IMR-90 (cell line): ENCODE measurements at regions not wholly inside any gene's neighbourhood (a gene's known extent, or its start where the extent isn't known, plus 50 kb on each side); places are given as distances from the start of the nearest gene placed in this dataset.

ENCODE experiments used
- ATAC-seq: fragments of 200-7000 bp; cut with Tn5 transposase; 2 replicates; pipeline ENCODE4 v1.9.1; 2020; ENCODE audit warnings: low read depth, mild to moderate bottlenecking, moderate library complexity
- BruUV-seq: library from RNA; stranded (reverse); fragments of 400-500 nt; replicated peaks from 2 replicates; lab custom pipeline; 2021; lab: Mats Ljungman, UMichigan
- CTCF ChIA-PET: fragments of 300-600 bp; formaldehyde crosslinking; extraction: SDS; loops from one replicate; lab custom pipeline; 2021; ENCODE audit warnings: antibody characterized with exemption; lab: Yijun Ruan, JAX
- POLR2A ChIA-PET: fragments of 300-600 bp; sonication (Branson Sonifier 250); formaldehyde crosslinking; loops from one replicate; lab custom pipeline; 2022; ENCODE audit warnings: antibody characterized with exemption; ENCODE audit not compliant: unreplicated experiment; lab: Charles Lee
- DNase-seq: peaks from one replicate; pipeline ENCODE4 v3.0.0; 2013
- H2AFZ ChIP-seq: replicated peaks from 2 replicates; pipeline ENCODE3; 2013; ENCODE audit warnings: low read length, mild to moderate bottlenecking; ENCODE audit not compliant: poor library complexity
- H2AK5ac ChIP-seq: 2 replicates; pipeline ENCODE4 v1.6.1; 2013; ENCODE audit warnings: low read depth, low read length, inconsistent platforms
- H2AK9ac ChIP-seq: replicated peaks from 2 replicates; pipeline ENCODE3; 2013; ENCODE audit warnings: mild to moderate bottlenecking, low read depth, low read length, moderate library complexity; ENCODE audit not compliant: poor library complexity
- H2BK120ac ChIP-seq: 2 replicates; pipeline ENCODE4 v1.6.1; 2013; ENCODE audit warnings: low read depth, low read length, inconsistent platforms
- H2BK15ac ChIP-seq: 3 replicates; pipeline ENCODE4 v1.6.1; 2013; ENCODE audit warnings: low read depth, low read length, inconsistent platforms
- H2BK20ac ChIP-seq: 2 replicates; pipeline ENCODE4 v1.6.1; 2013; ENCODE audit warnings: low read depth, mild to moderate bottlenecking, inconsistent platforms, low read length, moderate library complexity
- H2BK5ac ChIP-seq: 2 replicates; pipeline ENCODE4 v1.6.1; 2013; ENCODE audit warnings: mild to moderate bottlenecking, low read depth, low read length, inconsistent platforms; ENCODE audit not compliant: poor library complexity, severe bottlenecking
- H3K14ac ChIP-seq: replicated peaks from 2 replicates; pipeline ENCODE4 v1.6.1; 2013; ENCODE audit warnings: low read depth, low read length, inconsistent platforms
- H3K18ac ChIP-seq: 2 replicates; pipeline ENCODE4 v1.6.1; 2013; ENCODE audit warnings: low read depth, low read length, control low read depth
- H3K23ac ChIP-seq: 2 replicates; pipeline ENCODE4 v1.6.1; 2013; ENCODE audit warnings: low read depth, low read length, inconsistent platforms
- H3K27ac ChIP-seq: 2 replicates; pipeline ENCODE4 v1.5.1; 2013; ENCODE audit warnings: mild to moderate bottlenecking, control low read depth, low read length; ENCODE audit not compliant: insufficient read depth
- H3K27me3 ChIP-seq: 2 replicates; pipeline ENCODE4 v1.6.1; 2013; ENCODE audit warnings: low read length; ENCODE audit not compliant: control insufficient read depth, insufficient read depth
- H3K36me3 ChIP-seq: 2 replicates; pipeline ENCODE4 v1.6.1; 2013; ENCODE audit warnings: low read length, mixed read lengths; ENCODE audit not compliant: control insufficient read depth, insufficient read depth
- H3K4ac ChIP-seq: 2 replicates; pipeline ENCODE4 v1.6.1; 2013; ENCODE audit warnings: low read depth, low read length, inconsistent platforms
- H3K4me1 ChIP-seq: 2 replicates; pipeline ENCODE4 v1.6.1; 2013; ENCODE audit warnings: low read length, mixed read lengths; ENCODE audit not compliant: control insufficient read depth, insufficient read depth
- H3K4me2 ChIP-seq: 2 replicates; pipeline ENCODE4 v1.6.1; 2013; ENCODE audit warnings: low read depth, mild to moderate bottlenecking, control low read depth, low read length, moderate library complexity
- H3K4me3 ChIP-seq: 2 replicates; pipeline ENCODE4 v1.5.1; 2013; ENCODE audit warnings: low read depth, mild to moderate bottlenecking, control low read depth, low read length, moderate library complexity; ENCODE audit not compliant: insufficient read depth
- H3K56ac ChIP-seq: 2 replicates; pipeline ENCODE4 v1.6.1; 2013; ENCODE audit warnings: low read length, inconsistent platforms; ENCODE audit not compliant: insufficient read depth; ENCODE audit errors: extremely low read depth
- H3K79me1 ChIP-seq, 2 experiments: 2 replicates each; pipeline ENCODE4 v1.6.1; 2013; ENCODE audit warnings: low read length in 2 of 2, inconsistent platforms in 1 of 2, low read depth in 1 of 2
- H3K9ac ChIP-seq: 2 replicates; pipeline ENCODE4 v1.6.1; 2013; ENCODE audit warnings: low read depth, low read length, control low read depth
- H3K9me1 ChIP-seq: 2 replicates; pipeline ENCODE4 v1.6.1; 2013; ENCODE audit warnings: low read length, inconsistent platforms; ENCODE audit not compliant: insufficient read depth
- H3K9me3 ChIP-seq: 2 replicates; pipeline ENCODE4 v1.6.1; 2013; ENCODE audit warnings: low read length; ENCODE audit not compliant: control insufficient read depth, insufficient read depth
- H4K20me1 ChIP-seq: 2 replicates; pipeline ENCODE4 v1.6.1; 2013; ENCODE audit warnings: low read length, inconsistent platforms; ENCODE audit not compliant: insufficient read depth
- H4K5ac ChIP-seq: 2 replicates; pipeline ENCODE4 v1.6.1; 2013; ENCODE audit warnings: mild to moderate bottlenecking, low read depth, low read length, control low read depth
- H4K8ac ChIP-seq, 2 experiments: 2 replicates each; pipeline ENCODE4 v1.6.1; 2013; ENCODE audit warnings: low read depth in 2 of 2, low read length in 2 of 2, control low read depth in 1 of 2, inconsistent platforms in 1 of 2
- H4K91ac ChIP-seq: 2 replicates; pipeline ENCODE4 v1.6.1; 2013; ENCODE audit warnings: low read depth, low read length, inconsistent platforms; ENCODE audit not compliant: insufficient read depth
- BHLHE40 ChIP-seq: fragments of 150-350 bp; IDR thresholded peaks from 2 replicates; pipeline ENCODE4 v1.6.1; 2016; ENCODE audit warnings: mild to moderate bottlenecking, low read depth, low read length
- CEBPB ChIP-seq: IDR thresholded peaks from 2 replicates; pipeline ENCODE4 v1.6.1; 2012; ENCODE audit warnings: low read depth, low read length, improper control_type of control experiment
- CHD1 ChIP-seq: IDR thresholded peaks from 2 replicates; pipeline ENCODE4 v1.6.1; 2012; ENCODE audit warnings: low read depth, low read length, improper control_type of control experiment
- ELK1 ChIP-seq: fragments of 150-350 bp; IDR thresholded peaks from 2 replicates; pipeline ENCODE4 v1.6.1; 2016; ENCODE audit warnings: low read depth, mild to moderate bottlenecking, low read length, moderate library complexity, borderline replicate concordance
- FOS ChIP-seq: fragments of 150-350 bp; IDR thresholded peaks from 2 replicates; pipeline ENCODE4 v1.6.1; 2016; ENCODE audit warnings: low read depth, low read length
- MAFK ChIP-seq: IDR thresholded peaks from 2 replicates; pipeline ENCODE4 v1.6.1; 2012; ENCODE audit warnings: low read depth, low read length, improper control_type of control experiment
- MAZ ChIP-seq: IDR thresholded peaks from 2 replicates; pipeline ENCODE4 v1.6.1; 2012; ENCODE audit warnings: low read depth, mild to moderate bottlenecking, low read length, improper control_type of control experiment, moderate library complexity, borderline replicate concordance
- MXI1 ChIP-seq: IDR thresholded peaks from 2 replicates; pipeline ENCODE4 v1.6.1; 2012; ENCODE audit warnings: low read depth, mild to moderate bottlenecking, low read length, moderate library complexity, borderline replicate concordance
- NFE2L2 ChIP-seq: fragments of 150-350 bp; IDR thresholded peaks from 2 replicates; pipeline ENCODE4 v1.6.1; 2016; ENCODE audit warnings: low read depth, mild to moderate bottlenecking, low read length
- POLR2A ChIP-seq: IDR thresholded peaks from 2 replicates; pipeline ENCODE4 v1.6.1; 2012; ENCODE audit warnings: mild to moderate bottlenecking, low read depth, low read length
- RAD21 ChIP-seq: IDR thresholded peaks from 2 replicates; pipeline ENCODE4 v1.6.1; 2012; ENCODE audit warnings: low read length, improper control_type of control experiment
- RCOR1 ChIP-seq: IDR thresholded peaks from 2 replicates; pipeline ENCODE4 v1.6.1; 2012; ENCODE audit warnings: mild to moderate bottlenecking, low read length, improper control_type of control experiment; ENCODE audit not compliant: insufficient replicate concordance
- RFX5 ChIP-seq: IDR thresholded peaks from 2 replicates; pipeline ENCODE4 v1.8.0; 2012; ENCODE audit warnings: low read depth, mild to moderate bottlenecking, low read length, moderate library complexity
- SMC3 ChIP-seq: fragments of 150-350 bp; IDR thresholded peaks from 2 replicates; pipeline ENCODE4 v1.6.1; 2016; ENCODE audit warnings: low read depth, mild to moderate bottlenecking, antibody characterized with exemption, low read length, moderate library complexity
- USF2 ChIP-seq: fragments of 150-350 bp; IDR thresholded peaks from 2 replicates; pipeline ENCODE4 v1.6.1; 2017; ENCODE audit warnings: mild to moderate bottlenecking, antibody characterized with exemption, low read length, low read depth
- WGBS, 2 experiments: methylation state at CpG; one replicate each; pipeline versions ENCODE4 v1.1.5 to v1.1.7; 2013; ENCODE audit warnings: missing lambda C conversion rate in 2 of 2; ENCODE audit not compliant: insufficient read length in 1 of 2; ENCODE audit errors: extremely low coverage in 2 of 2; 5-methylcytosine and 5-hydroxymethylcytosine counted together
- dilution Hi-C: fragments of 300-500 bp; cut with HindIII; formaldehyde crosslinking; loops from one replicate; pipeline ENCODE4 v1.14.3; 2018; ENCODE audit warnings: low sequenced_read_pairs; ENCODE audit not compliant: unreplicated experiment
- in situ Hi-C: fragments of 300-500 bp; cut with MboI; formaldehyde crosslinking; loops from 3 replicates; pipeline ENCODE4 v1.14.3; 2019; ENCODE audit warnings: low sequenced_read_pairs, inconsistent platforms, mixed read lengths
- intact Hi-C: fragments of 100-400 bp; cut with micrococcal nuclease; formaldehyde crosslinking; loops from 2 replicates; pipeline ENCODE4 v1.10.0; 2022
- TF ChIP-seq, protein P1 (sequence below): conservative IDR thresholded peaks from 2 replicates; pipeline ENCODE4 v1.5.1; 2012; ENCODE audit warnings: mild to moderate bottlenecking, low read depth, low read length, improper control_type of control experiment

DNA sequence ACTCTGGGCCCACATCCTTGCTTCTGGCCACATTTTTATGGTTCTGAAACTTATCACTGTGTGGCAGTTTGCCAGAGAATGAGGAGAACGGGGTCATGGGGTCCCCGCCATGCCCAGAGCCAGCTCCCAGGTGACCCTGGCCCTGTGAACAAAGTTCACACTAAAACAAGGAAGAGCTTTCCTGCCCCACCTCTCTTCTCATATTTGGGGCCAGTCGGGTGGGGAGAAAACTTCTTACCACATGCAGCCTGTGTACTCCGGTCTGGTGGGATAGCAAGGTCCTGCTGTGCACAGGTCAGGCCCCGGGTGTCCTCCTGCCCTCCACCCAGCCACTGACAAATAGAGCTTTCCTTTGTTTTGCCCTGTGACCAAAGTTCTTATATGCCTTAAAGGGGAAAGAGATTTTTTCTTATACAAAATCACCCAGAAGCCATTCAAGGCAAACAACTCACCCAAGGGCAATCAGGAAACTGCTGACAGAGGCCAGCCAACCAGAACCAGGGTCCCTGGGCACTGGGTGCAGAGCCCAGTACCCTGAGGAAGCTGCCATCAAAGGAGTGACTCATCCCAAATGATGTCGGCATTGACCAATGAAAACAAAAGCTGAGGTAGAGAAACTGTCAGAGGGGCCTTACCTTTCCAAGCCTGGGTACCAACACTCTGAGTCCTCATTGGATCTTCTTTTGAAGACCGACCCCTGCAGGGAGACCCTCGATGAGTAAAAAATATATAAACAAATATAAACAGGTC is 53.6 kb downstream of the OLIG1 start:
- DNase-seq (no peak), ATAC-seq (no peak)
- H3K79me1 ChIP-seq = no peaks in the 10 kb centered on the region
- no peak overlapping the region for H2AFZ ChIP-seq
- in situ Hi-C loops = loop anchor here (10.0 kb wide), 1 partner anchor 289 kb away; no protein-coding TSS in a partner anchor
- WGBS, 2 experiments = 60% methylated on average over 1 of the region's 8 CpGs; no CpG with 5 or more reads in 1 of the 2 experiments
- H4K91ac ChIP-seq = no peak overlapping the region
- no peak overlapping the region for H3K4me2 ChIP-seq
- H3K14ac ChIP-seq = no peak overlapping the region
- no peak overlapping the region for H4K8ac ChIP-seq
- TF ChIP-seq MAFK = no peak
- TF ChIP-seq ELK1 = no peak
- no peak for TF ChIP-seq BHLHE40
- TF ChIP-seq USF2 = no peak
- TF ChIP-seq CEBPB = no peak
- no peak for TF ChIP-seq RFX5
- TF ChIP-seq MXI1 = no peak
- TF ChIP-seq SMC3 = no peak
- TF ChIP-seq POLR2A = no peak
- no peak for TF ChIP-seq RCOR1
- no peak for TF ChIP-seq NFE2L2
- no peak for TF ChIP-seq RAD21
- TF ChIP-seq FOS = no peak
- no peak for TF ChIP-seq CHD1
- TF ChIP-seq, protein P1, sequence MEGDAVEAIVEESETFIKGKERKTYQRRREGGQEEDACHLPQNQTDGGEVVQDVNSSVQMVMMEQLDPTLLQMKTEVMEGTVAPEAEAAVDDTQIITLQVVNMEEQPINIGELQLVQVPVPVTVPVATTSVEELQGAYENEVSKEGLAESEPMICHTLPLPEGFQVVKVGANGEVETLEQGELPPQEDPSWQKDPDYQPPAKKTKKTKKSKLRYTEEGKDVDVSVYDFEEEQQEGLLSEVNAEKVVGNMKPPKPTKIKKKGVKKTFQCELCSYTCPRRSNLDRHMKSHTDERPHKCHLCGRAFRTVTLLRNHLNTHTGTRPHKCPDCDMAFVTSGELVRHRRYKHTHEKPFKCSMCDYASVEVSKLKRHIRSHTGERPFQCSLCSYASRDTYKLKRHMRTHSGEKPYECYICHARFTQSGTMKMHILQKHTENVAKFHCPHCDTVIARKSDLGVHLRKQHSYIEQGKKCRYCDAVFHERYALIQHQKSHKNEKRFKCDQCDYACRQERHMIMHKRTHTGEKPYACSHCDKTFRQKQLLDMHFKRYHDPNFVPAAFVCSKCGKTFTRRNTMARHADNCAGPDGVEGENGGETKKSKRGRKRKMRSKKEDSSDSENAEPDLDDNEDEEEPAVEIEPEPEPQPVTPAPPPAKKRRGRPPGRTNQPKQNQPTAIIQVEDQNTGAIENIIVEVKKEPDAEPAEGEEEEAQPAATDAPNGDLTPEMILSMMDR = no peak
- no peak for TF ChIP-seq MAZ
- no peaks in the 10 kb centered on the region for H3K9me1 ChIP-seq
- no peaks in the 10 kb centered on the region for H3K4me1 ChIP-seq
- H3K9me3 ChIP-seq = no peaks in the 10 kb centered on the region
- no peak overlapping the region for H3K27ac ChIP-seq
- no peak overlapping the region for H2AK5ac ChIP-seq
- dilution Hi-C loops = no loop called here
- no peaks in the 10 kb centered on the region for H4K20me1 ChIP-seq
- H3K18ac ChIP-seq = no peak overlapping the region
- no peak overlapping the region for H3K9ac ChIP-seq
- no peak overlapping the region for H2BK15ac ChIP-seq
- no peak overlapping the region for H2BK120ac ChIP-seq
- H4K5ac ChIP-seq = no peak overlapping the region
- no peak overlapping the region for H2AK9ac ChIP-seq
- intact Hi-C loops = no loop called here
- H2BK5ac ChIP-seq = no peak overlapping the region
- ChIA-PET POLR2A (no interaction called here), CTCF (interaction anchor here (0.7 kb wide), 1 partner anchor 171 kb away, joined by 6 read pairs; no protein-coding TSS in a partner anchor)
- H3K4me3 ChIP-seq = no peak overlapping the region
- H3K36me3 ChIP-seq = no peaks in the 10 kb centered on the region
- peaks cover 27% of the 10 kb centered on the region for H3K27me3 ChIP-seq
- H3K23ac ChIP-seq = no peak overlapping the region
- no TSS peak for BruUV-seq
- no peak overlapping the region for H3K56ac ChIP-seq
- H3K4ac ChIP-seq = no peak overlapping the region
- no peak overlapping the region for H2BK20ac ChIP-seq
